OCI-LY7 (cell line): ENCODE measurements at regions not wholly inside any gene's neighbourhood (a gene's known extent, or its start where the extent isn't known, plus 50 kb on each side); places are given as distances from the start of the nearest gene placed in this dataset.

ENCODE experiments used
- EZH2phosphoT487 ChIP-seq: fragments of 200-600 bp; sonication (generic); IDR thresholded peaks from 2 replicates; pipeline ENCODE4 v1.6.1; 2018; ENCODE audit warnings: low read depth, borderline replicate concordance, mild to moderate bottlenecking, mixed run types, antibody characterized with exemption, low read length, moderate library complexity, mixed read lengths
- TF ChIP-seq, protein P1 (sequence below): fragments of 200-600 bp; sonication (generic); conservative IDR thresholded peaks from 2 replicates; pipeline ENCODE4 v1.5.1; 2014; ENCODE audit warnings: mild to moderate bottlenecking, antibody characterized with exemption, low read length, moderate library complexity, mixed read lengths

- TF ChIP-seq, protein P1, sequence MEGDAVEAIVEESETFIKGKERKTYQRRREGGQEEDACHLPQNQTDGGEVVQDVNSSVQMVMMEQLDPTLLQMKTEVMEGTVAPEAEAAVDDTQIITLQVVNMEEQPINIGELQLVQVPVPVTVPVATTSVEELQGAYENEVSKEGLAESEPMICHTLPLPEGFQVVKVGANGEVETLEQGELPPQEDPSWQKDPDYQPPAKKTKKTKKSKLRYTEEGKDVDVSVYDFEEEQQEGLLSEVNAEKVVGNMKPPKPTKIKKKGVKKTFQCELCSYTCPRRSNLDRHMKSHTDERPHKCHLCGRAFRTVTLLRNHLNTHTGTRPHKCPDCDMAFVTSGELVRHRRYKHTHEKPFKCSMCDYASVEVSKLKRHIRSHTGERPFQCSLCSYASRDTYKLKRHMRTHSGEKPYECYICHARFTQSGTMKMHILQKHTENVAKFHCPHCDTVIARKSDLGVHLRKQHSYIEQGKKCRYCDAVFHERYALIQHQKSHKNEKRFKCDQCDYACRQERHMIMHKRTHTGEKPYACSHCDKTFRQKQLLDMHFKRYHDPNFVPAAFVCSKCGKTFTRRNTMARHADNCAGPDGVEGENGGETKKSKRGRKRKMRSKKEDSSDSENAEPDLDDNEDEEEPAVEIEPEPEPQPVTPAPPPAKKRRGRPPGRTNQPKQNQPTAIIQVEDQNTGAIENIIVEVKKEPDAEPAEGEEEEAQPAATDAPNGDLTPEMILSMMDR = no peak
- no peak for TF ChIP-seq EZH2phosphoT487
Measured at GRCh38 chr4:36734334-36734733, 452.9 kb downstream of the DTHD1 start.
